ENCODE measurements at regions not wholly inside any gene's neighbourhood (a gene's known extent, or its start where the extent isn't known, plus 50 kb on each side); places are given as distances from the start of the nearest gene placed in this dataset.

DNA sequence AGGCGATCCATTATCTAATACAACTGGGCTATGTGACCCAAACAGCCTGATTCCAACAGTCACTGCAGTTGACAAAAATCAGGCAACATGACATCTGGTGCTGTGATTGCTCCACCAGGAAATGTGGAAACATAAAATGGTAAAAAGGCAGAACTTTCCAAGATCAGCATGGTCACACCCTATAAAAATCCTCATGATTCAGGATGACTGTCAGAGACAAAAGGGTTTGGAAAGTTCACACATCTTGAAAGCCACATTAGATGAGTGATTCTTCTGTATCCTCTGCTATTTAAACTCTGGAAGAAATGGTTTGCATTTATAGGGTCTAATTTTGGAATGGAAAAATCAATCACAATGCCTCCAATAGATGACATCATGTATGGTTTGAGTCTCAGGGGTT is 662.6 kb upstream of the IGFBP3 start:
- TF ChIP-seq, protein P1, sequence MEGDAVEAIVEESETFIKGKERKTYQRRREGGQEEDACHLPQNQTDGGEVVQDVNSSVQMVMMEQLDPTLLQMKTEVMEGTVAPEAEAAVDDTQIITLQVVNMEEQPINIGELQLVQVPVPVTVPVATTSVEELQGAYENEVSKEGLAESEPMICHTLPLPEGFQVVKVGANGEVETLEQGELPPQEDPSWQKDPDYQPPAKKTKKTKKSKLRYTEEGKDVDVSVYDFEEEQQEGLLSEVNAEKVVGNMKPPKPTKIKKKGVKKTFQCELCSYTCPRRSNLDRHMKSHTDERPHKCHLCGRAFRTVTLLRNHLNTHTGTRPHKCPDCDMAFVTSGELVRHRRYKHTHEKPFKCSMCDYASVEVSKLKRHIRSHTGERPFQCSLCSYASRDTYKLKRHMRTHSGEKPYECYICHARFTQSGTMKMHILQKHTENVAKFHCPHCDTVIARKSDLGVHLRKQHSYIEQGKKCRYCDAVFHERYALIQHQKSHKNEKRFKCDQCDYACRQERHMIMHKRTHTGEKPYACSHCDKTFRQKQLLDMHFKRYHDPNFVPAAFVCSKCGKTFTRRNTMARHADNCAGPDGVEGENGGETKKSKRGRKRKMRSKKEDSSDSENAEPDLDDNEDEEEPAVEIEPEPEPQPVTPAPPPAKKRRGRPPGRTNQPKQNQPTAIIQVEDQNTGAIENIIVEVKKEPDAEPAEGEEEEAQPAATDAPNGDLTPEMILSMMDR (IDR thresholded peaks at IDR 0.05) = no peak
- TF ChIP-seq POLR2A (IDR thresholded peaks at IDR 0.05) = no peak
